ENCODE measurements at regions not wholly inside any gene's neighbourhood (a gene's known extent, or its start where the extent isn't known, plus 50 kb on each side); places are given as distances from the start of the nearest gene placed in this dataset.

GRCh38 chr16:64098451-64098850 lies 1023.4 kb downstream of the CDH11 start:
- no peaks in the 10 kb centered on the region for H3K9me3 ChIP-seq (ENCODE audit: low read depth)
- no peak for DNase-seq (ENCODE audit: low read depth in 1 of 2, low spot score in 1 of 2)
- no peaks in the 10 kb centered on the region for H3K36me3 ChIP-seq
- TF ChIP-seq CTCF (IDR thresholded peaks at IDR 0.05; ENCODE audit: low read depth, low read length), result no peak
- H3K4me3 ChIP-seq, result no peak overlapping the region
- no peaks in the 10 kb centered on the region for H3K4me1 ChIP-seq (ENCODE audit: low read depth)
- no peaks in the 10 kb centered on the region for H3K27me3 ChIP-seq
- no peak overlapping the region for H3K27ac ChIP-seq

- TF ChIP-seq CTCF (IDR thresholded peaks at IDR 0.05; ENCODE audit: low read depth, low read length), result no peak
- Histone ChIP-seq H3K4me1 (ENCODE audit: low read depth) (no peaks in the 10 kb centered on the region), H3K27ac (no peak overlapping the region), H3K9me3 (ENCODE audit: low read depth) (no peaks in the 10 kb centered on the region), H3K4me3 (no peak overlapping the region), H3K36me3 (no peaks in the 10 kb centered on the region), H3K27me3 (no peaks in the 10 kb centered on the region)
- no peak for DNase-seq (ENCODE audit: low read depth in 1 of 2, low spot score in 1 of 2)
Measured at GRCh38 chr16:64096689-64097088, 1025.2 kb downstream of the CDH11 start.

- Histone ChIP-seq H3K9me3 (ENCODE audit: low read depth) (no peaks in the 10 kb centered on the region), H3K4me3 (no peak overlapping the region), H3K36me3 (no peaks in the 10 kb centered on the region), H3K4me1 (ENCODE audit: low read depth) (no peaks in the 10 kb centered on the region), H3K27ac (no peak overlapping the region), H3K27me3 (no peaks in the 10 kb centered on the region)
- TF ChIP-seq CTCF (IDR thresholded peaks at IDR 0.05; ENCODE audit: low read depth, low read length), result no peak
- DNase-seq (ENCODE audit: low read depth in 1 of 2, low spot score in 1 of 2), result peak in 1 of 2 donors; percentile 17
Measured at GRCh38 chr16:64094992-64095634, 1026.8 kb downstream of the CDH11 start.

- H3K4me3 ChIP-seq, result no peak overlapping the region
- no peak for TF ChIP-seq CTCF (IDR thresholded peaks at IDR 0.05; ENCODE audit: low read depth, low read length)
- no peak overlapping the region for H3K27ac ChIP-seq
- H3K4me1 ChIP-seq (ENCODE audit: low read depth), result peaks cover 2% of the 10 kb centered on the region
- H3K36me3 ChIP-seq, result no peaks in the 10 kb centered on the region
- H3K9me3 ChIP-seq (ENCODE audit: low read depth), result no peaks in the 10 kb centered on the region
- no peaks in the 10 kb centered on the region for H3K27me3 ChIP-seq
- no peak for DNase-seq (ENCODE audit: low read depth in 1 of 2, low spot score in 1 of 2)
Measured at GRCh38 chr16:64094181-64094965, 1027.5 kb downstream of the CDH11 start.

GRCh38 chr16:64092271-64092670 lies 1029.6 kb downstream of the CDH11 start:
- Histone ChIP-seq H3K4me1 (ENCODE audit: low read depth) (peaks cover 5% of the 10 kb centered on the region), H3K36me3 (no peaks in the 10 kb centered on the region), H3K27ac (no peak overlapping the region), H3K27me3 (no peaks in the 10 kb centered on the region), H3K4me3 (no peak overlapping the region), H3K9me3 (ENCODE audit: low read depth) (no peaks in the 10 kb centered on the region)
- peak in 1 of 2 donors; percentile 54 for DNase-seq (ENCODE audit: low read depth in 1 of 2, low spot score in 1 of 2)
- no peak for TF ChIP-seq CTCF (IDR thresholded peaks at IDR 0.05; ENCODE audit: low read depth, low read length)

All from cardiac muscle cell (in vitro differentiated cells and primary cell).